ENCODE measurements at regions not wholly inside any gene's neighbourhood (a gene's known extent, or its start where the extent isn't known, plus 50 kb on each side); places are given as distances from the start of the nearest gene placed in this dataset.

DNA sequence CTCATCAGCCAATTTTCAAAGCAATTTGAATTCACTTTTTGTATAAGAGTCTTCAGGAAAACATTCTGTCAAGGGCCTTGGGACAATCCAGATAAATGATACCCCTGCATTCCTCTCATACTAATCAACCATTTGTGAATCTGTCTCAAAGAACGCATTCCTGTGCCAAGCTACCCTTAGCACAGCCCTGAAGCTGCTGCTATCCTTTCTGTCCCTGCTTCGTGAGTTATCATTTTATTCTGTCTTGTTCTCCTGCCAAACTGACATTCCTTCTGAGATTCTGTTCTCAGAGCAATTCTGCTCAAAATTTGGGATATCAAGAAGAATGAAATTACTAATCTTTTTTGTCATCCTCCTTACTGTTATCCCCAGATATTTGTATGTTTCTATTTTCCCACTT is 213.9 kb upstream of the STXBP5 start:
- TF ChIP-seq, protein P1, sequence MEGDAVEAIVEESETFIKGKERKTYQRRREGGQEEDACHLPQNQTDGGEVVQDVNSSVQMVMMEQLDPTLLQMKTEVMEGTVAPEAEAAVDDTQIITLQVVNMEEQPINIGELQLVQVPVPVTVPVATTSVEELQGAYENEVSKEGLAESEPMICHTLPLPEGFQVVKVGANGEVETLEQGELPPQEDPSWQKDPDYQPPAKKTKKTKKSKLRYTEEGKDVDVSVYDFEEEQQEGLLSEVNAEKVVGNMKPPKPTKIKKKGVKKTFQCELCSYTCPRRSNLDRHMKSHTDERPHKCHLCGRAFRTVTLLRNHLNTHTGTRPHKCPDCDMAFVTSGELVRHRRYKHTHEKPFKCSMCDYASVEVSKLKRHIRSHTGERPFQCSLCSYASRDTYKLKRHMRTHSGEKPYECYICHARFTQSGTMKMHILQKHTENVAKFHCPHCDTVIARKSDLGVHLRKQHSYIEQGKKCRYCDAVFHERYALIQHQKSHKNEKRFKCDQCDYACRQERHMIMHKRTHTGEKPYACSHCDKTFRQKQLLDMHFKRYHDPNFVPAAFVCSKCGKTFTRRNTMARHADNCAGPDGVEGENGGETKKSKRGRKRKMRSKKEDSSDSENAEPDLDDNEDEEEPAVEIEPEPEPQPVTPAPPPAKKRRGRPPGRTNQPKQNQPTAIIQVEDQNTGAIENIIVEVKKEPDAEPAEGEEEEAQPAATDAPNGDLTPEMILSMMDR (conservative IDR thresholded peaks at IDR 0.05): no peak
- TF ChIP-seq EZH2 (IDR thresholded peaks at IDR 0.05; ENCODE audit: low read depth): no peak
